H1 (cell line): ENCODE measurements at regions not wholly inside any gene's neighbourhood (a gene's known extent, or its start where the extent isn't known, plus 50 kb on each side); places are given as distances from the start of the nearest gene placed in this dataset.

Experiments used
- BACH1 ChIP-seq: IDR thresholded peaks from 2 replicates; pipeline ENCODE4 v1.6.1; 2012; ENCODE audit warnings: low read length, improper control_type of control experiment
- CBX5 ChIP-seq: fragments of 300-800, 300-1000 bp; sonication (generic); IDR thresholded peaks from 2 replicates; pipeline ENCODE4 v1.7.1; 2016; ENCODE audit warnings: antibody characterized with exemption, low read length, low read depth
- CHD1 ChIP-seq: IDR thresholded peaks from 2 replicates; pipeline ENCODE4 v1.6.1; 2012; ENCODE audit warnings: low read depth, low read length, improper control_type of control experiment
- CREB1 ChIP-seq: IDR thresholded peaks from 2 replicates; pipeline ENCODE4 v1.6.1; 2012; ENCODE audit warnings: inconsistent platforms
- EZH2 ChIP-seq: fragments of 200-600 bp; sonication (generic); IDR thresholded peaks from 2 replicates; pipeline ENCODE4 v1.7.1; 2012; ENCODE audit warnings: low read depth, mild to moderate bottlenecking, moderate library complexity, low read length, inconsistent platforms; ENCODE audit not compliant: severe bottlenecking
- HDAC2 ChIP-seq, 2 experiments: fragments of 300-600 bp in 1 of 2; sonication (generic) in 1 of 2; IDR thresholded peaks; 2 replicates each; pipeline ENCODE4 v1.6.1; 2011 to 2012; ENCODE audit warnings: low read depth in 2 of 2, low read length in 2 of 2, mild to moderate bottlenecking in 2 of 2, moderate library complexity in 2 of 2, borderline replicate concordance in 1 of 2, inconsistent platforms in 1 of 2
- POLR2A ChIP-seq, 2 experiments: IDR thresholded peaks; 1 replicate in 1 of 2; 2 replicates in 1 of 2; pipeline ENCODE4 v1.6.1; 2011; ENCODE audit warnings: low read depth in 2 of 2, low read length in 2 of 2, mild to moderate bottlenecking in 2 of 2; ENCODE audit errors: control extremely low read depth in 1 of 2
- RXRA ChIP-seq: IDR thresholded peaks from 2 replicates; pipeline ENCODE4 v1.6.1; 2011; ENCODE audit warnings: low read depth, mild to moderate bottlenecking, low read length, moderate library complexity; ENCODE audit not compliant: insufficient read depth
- SAP30 ChIP-seq: fragments of 300-600 bp; sonication (generic); IDR thresholded peaks from 2 replicates; pipeline ENCODE4 v1.7.1; 2012; ENCODE audit warnings: low read length, moderate library complexity, mild to moderate bottlenecking, inconsistent platforms; ENCODE audit not compliant: insufficient read depth, insufficient replicate concordance
- SIRT6 ChIP-seq: IDR thresholded peaks from one replicate; pipeline ENCODE4 v1.7.1; 2012; ENCODE audit warnings: low read length, inconsistent platforms
- SIX5 ChIP-seq: IDR thresholded peaks from 2 replicates; pipeline ENCODE4 v1.6.1; 2011; ENCODE audit warnings: mild to moderate bottlenecking, low read depth, low read length
- SUZ12 ChIP-seq: fragments of 200-600 bp; sonication (generic); IDR thresholded peaks from 2 replicates; pipeline ENCODE4 v1.6.1; 2012; ENCODE audit warnings: mild to moderate bottlenecking, inconsistent platforms, low read length, moderate library complexity, mixed read lengths
- TAF7 ChIP-seq: optimal IDR thresholded peaks from 2 replicates; pipeline ENCODE3; 2011; ENCODE audit warnings: low read depth, mild to moderate bottlenecking, inconsistent platforms, low read length, moderate library complexity, borderline replicate concordance
- TBP ChIP-seq: IDR thresholded peaks from 2 replicates; pipeline ENCODE4 v1.6.1; 2011; ENCODE audit warnings: low read depth, low read length, improper control_type of control experiment
- TEAD4 ChIP-seq: IDR thresholded peaks from 2 replicates; pipeline ENCODE4 v1.6.1; 2012; ENCODE audit warnings: low read depth, low read length, inconsistent platforms, mixed read lengths
- YY1 ChIP-seq: IDR thresholded peaks from 2 replicates; pipeline ENCODE4 v1.6.1; 2011; ENCODE audit warnings: low read depth, mild to moderate bottlenecking, low read length
- TF ChIP-seq, protein P1 (sequence below): IDR thresholded peaks from 2 replicates; pipeline ENCODE4 v1.6.1; 2012; ENCODE audit warnings: inconsistent platforms

DNA sequence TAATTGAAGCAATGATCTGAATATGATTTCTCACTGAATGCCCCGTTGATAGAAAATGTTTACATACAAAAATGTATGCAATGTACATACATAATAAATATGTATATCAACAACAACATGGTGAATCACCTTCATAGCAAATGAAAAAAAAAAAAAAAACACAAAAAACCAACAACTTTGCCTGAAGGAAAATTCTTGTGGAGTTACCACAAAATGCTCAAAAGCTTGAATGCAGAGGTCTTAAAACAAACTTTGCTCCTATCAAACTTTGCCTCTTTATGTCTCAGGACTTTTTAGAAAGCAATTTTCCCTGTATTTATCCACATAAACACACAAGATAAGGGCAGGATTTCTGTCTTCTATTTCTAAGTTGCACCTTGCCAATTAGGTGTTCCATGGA lies 92.9 kb upstream of the SIX2 start (continued):
- no peak for TF ChIP-seq SIX5
- TF ChIP-seq, protein P1, sequence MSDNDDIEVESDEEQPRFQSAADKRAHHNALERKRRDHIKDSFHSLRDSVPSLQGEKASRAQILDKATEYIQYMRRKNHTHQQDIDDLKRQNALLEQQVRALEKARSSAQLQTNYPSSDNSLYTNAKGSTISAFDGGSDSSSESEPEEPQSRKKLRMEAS, result no peak
- TF ChIP-seq CBX5, result no peak
- no peak for TF ChIP-seq TEAD4
- TF ChIP-seq POLR2A (IDR thresholded peaks at IDR 0.05; ENCODE audit: control extremely low read depth in 1 of 2, low read depth in 2 of 2, low read length in 2 of 2), result no peak
- TF ChIP-seq BACH1, result no peak
- no peak for TF ChIP-seq EZH2
- no peak for TF ChIP-seq CHD1
- TF ChIP-seq TBP, result no peak
- no peak for TF ChIP-seq YY1
- TF ChIP-seq SUZ12, result no peak
- no peak for TF ChIP-seq SIRT6
- no peak for TF ChIP-seq CREB1
- no peak for TF ChIP-seq RXRA
- no peak for TF ChIP-seq TAF7
- no peak for TF ChIP-seq HDAC2 (IDR thresholded peaks at IDR 0.05; ENCODE audit: borderline replicate concordance in 1 of 2, low read depth in 2 of 2, low read length in 2 of 2)
- no peak for TF ChIP-seq SAP30
